ENCODE measurements at regions not wholly inside any gene's neighbourhood (a gene's known extent, or its start where the extent isn't known, plus 50 kb on each side); places are given as distances from the start of the nearest gene placed in this dataset.

DNA sequence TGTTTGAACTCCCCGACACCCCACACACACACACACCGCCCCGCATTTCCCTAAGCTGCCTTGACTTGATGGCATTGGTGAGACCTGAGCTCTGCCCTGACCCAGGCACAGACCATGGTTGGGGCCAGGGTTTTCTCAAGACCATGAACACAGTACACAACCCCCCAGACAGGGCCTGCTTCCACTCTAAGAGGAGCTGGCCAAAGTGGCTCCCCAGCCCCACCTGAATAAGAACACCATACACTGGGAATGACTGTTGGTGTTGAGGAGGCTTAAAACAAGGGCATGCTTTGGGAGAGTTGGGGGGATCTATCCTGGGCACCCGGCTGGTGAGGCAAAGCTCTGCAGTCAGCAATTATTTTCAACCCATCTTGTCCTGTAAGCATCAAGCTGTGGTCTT lies 77.6 kb upstream of the SYT6 start (continued):
- TF ChIP-seq, protein P1, sequence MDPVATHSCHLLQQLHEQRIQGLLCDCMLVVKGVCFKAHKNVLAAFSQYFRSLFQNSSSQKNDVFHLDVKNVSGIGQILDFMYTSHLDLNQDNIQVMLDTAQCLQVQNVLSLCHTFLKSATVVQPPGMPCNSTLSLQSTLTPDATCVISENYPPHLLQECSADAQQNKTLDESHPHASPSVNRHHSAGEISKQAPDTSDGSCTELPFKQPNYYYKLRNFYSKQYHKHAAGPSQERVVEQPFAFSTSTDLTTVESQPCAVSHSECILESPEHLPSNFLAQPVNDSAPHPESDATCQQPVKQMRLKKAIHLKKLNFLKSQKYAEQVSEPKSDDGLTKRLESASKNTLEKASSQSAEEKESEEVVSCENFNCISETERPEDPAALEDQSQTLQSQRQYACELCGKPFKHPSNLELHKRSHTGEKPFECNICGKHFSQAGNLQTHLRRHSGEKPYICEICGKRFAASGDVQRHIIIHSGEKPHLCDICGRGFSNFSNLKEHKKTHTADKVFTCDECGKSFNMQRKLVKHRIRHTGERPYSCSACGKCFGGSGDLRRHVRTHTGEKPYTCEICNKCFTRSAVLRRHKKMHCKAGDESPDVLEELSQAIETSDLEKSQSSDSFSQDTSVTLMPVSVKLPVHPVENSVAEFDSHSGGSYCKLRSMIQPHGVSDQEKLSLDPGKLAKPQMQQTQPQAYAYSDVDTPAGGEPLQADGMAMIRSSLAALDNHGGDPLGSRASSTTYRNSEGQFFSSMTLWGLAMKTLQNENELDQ (tag by site-specific recombination; IDR thresholded peaks at IDR 0.05; ENCODE audit: low read depth), result no peak
- TF ChIP-seq ZNF623 (tag by site-specific recombination; IDR thresholded peaks at IDR 0.05), result no peak

DNA sequence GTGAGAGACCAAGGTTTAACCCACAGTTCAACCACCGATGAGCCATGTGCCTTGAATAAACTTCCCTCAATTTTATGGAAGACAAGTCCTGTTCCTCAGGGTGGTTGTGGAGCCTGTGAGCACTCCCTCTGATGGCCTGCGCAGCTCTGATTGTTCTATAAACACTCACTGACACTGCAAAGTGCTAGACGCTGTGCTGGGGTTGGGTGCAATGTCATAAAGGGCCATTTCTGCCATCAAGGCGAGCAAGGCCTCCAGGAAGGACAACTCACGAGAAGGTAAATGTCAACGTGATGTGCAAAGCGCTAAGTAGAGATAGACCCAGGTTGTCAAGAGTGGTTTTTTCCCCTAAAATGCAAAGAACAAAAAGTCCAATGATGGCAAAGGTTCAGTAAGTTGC lies 75.7 kb upstream of the SYT6 start:
- ChIA-PET POLR2A (no interaction called here), CTCF (interaction anchor here (0.6 kb wide), 2 partner anchors 16 to 135 kb away, joined by 3 read pairs; no protein-coding TSS in a partner anchor)
- H3K9me3 ChIP-seq (ENCODE audit: control insufficient read depth, insufficient read depth, low read depth, low read length), result no peaks in the 10 kb centered on the region
- no peaks in the 10 kb centered on the region for H3K4me1 ChIP-seq (ENCODE audit: control insufficient read depth, insufficient read depth, low read length)
- no peak overlapping the region for H3K27ac ChIP-seq (ENCODE audit: extremely low read depth, low read depth, low read length)
- TF ChIP-seq ZNF677 (tag by site-specific recombination; IDR thresholded peaks at IDR 0.05), result no peak
- H3K36me3 ChIP-seq (ENCODE audit: control insufficient read depth in 2 of 2, insufficient read depth in 1 of 2, low read length in 2 of 2), result no peaks in the 10 kb centered on the region
- no peak overlapping the region for H3K4me3 ChIP-seq (ENCODE audit: low read depth, low read length)

DNA sequence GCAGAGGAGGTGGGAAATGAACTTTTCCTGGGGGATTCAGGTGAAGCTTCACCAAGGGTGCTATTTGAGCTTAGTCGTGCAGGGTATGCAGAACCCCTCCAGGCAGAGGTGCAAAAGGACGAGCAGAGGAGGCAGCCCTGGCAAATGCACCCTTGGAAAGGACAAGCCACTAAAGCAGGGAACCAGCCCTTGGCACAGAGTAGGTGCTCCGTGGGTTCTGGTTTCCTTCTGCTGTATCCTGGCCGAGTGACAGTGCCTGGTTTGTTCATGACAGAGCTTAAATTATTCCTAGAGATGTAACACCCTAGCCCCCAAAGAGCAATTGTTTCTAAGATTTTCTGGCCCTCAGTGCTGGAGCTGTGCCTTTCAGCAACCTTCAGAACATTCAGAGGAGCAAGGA lies 73.4 kb upstream of the SYT6 start:
- H3K9me3 ChIP-seq (ENCODE audit: control insufficient read depth, insufficient read depth, low read depth, low read length), result no peaks in the 10 kb centered on the region
- H3K27ac ChIP-seq (ENCODE audit: extremely low read depth, low read depth, low read length), result no peak overlapping the region
- POLR2A ChIA-PET, result no interaction called here
- no peak for TF ChIP-seq ZNF596 (tag by site-specific recombination; IDR thresholded peaks at IDR 0.05)
- no peak for TF ChIP-seq ZNF776 (tag by site-specific recombination; IDR thresholded peaks at IDR 0.05; ENCODE audit: borderline replicate concordance)
- TF ChIP-seq ZNF555 (tag by site-specific recombination; conservative IDR thresholded peaks at IDR 0.05), result no peak
- TF ChIP-seq ZIC2 (tag by site-specific recombination; IDR thresholded peaks at IDR 0.05), result no peak
- TF ChIP-seq ZNF341 (tag by site-specific recombination; IDR thresholded peaks at IDR 0.05; ENCODE audit: low read depth), result no peak
- no peak for TF ChIP-seq ZNF221 (tag by site-specific recombination; IDR thresholded peaks at IDR 0.05; ENCODE audit: borderline replicate concordance)
- no peak for TF ChIP-seq ZNF768 (tag by site-specific recombination; IDR thresholded peaks at IDR 0.05)
- TF ChIP-seq ZFP3 (tag by site-specific recombination; IDR thresholded peaks at IDR 0.05; ENCODE audit: low read depth), result no peak
- TF ChIP-seq ZNF48 (tag by site-specific recombination; IDR thresholded peaks at IDR 0.05), result no peak
- no peak for TF ChIP-seq ZNF792 (tag by site-specific recombination; IDR thresholded peaks at IDR 0.05)
- TF ChIP-seq ZNF324 (tag by site-specific recombination; IDR thresholded peaks at IDR 0.05), result no peak
- TF ChIP-seq, protein P2, sequence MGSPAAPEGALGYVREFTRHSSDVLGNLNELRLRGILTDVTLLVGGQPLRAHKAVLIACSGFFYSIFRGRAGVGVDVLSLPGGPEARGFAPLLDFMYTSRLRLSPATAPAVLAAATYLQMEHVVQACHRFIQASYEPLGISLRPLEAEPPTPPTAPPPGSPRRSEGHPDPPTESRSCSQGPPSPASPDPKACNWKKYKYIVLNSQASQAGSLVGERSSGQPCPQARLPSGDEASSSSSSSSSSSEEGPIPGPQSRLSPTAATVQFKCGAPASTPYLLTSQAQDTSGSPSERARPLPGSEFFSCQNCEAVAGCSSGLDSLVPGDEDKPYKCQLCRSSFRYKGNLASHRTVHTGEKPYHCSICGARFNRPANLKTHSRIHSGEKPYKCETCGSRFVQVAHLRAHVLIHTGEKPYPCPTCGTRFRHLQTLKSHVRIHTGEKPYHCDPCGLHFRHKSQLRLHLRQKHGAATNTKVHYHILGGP (tag by site-specific recombination; IDR thresholded peaks at IDR 0.05), result no peak
- TF ChIP-seq ZNF138 (tag by site-specific recombination; IDR thresholded peaks at IDR 0.05; ENCODE audit: borderline replicate concordance), result no peak
- TF ChIP-seq, protein P3, sequence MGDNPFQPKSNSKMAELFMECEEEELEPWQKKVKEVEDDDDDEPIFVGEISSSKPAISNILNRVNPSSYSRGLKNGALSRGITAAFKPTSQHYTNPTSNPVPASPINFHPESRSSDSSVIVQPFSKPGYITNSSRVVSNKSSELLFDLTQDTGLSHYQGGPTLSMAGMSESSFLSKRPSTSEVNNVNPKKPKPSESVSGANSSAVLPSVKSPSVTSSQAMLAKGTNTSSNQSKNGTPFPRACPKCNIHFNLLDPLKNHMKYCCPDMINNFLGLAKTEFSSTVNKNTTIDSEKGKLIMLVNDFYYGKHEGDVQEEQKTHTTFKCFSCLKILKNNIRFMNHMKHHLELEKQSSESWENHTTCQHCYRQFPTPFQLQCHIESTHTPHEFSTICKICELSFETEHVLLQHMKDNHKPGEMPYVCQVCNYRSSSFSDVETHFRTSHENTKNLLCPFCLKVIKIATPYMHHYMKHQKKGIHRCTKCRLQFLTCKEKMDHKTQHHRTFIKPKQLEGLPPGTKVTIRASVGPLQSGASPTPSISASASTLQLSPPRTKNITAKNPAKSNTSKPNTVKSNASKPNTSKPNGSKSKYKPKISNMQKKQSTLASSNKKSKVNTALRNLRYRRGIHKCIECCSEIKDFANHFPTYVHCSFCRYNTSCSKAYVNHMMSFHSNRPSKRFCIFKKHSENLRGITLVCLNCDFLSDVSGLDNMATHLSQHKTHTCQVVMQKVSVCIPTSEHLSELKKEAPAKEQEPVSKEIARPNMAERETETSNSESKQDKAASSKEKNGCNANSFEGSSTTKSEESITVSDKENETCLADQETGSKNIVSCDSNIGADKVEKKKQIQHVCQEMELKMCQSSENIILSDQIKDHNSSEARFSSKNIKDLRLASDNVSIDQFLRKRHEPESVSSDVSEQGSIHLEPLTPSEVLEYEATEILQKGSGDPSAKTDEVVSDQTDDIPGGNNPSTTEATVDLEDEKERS (tag by site-specific recombination; IDR thresholded peaks at IDR 0.05), result no peak
- TF ChIP-seq ZNF169 (tag by site-specific recombination; IDR thresholded peaks at IDR 0.05), result no peak
- TF ChIP-seq GLI4 (tag by site-specific recombination; IDR thresholded peaks at IDR 0.05), result no peak
- no peak for TF ChIP-seq ZNF248 (tag by site-specific recombination; IDR thresholded peaks at IDR 0.05)
- TF ChIP-seq ZFP41 (tag by site-specific recombination; IDR thresholded peaks at IDR 0.05; ENCODE audit: borderline replicate concordance), result no peak
- H3K36me3 ChIP-seq (ENCODE audit: control insufficient read depth in 2 of 2, insufficient read depth in 1 of 2, low read length in 2 of 2), result no peaks in the 10 kb centered on the region
- H3K4me3 ChIP-seq (ENCODE audit: low read depth, low read length), result no peak overlapping the region
- CTCF ChIA-PET, result no interaction called here
- no peaks in the 10 kb centered on the region for H3K4me1 ChIP-seq (ENCODE audit: control insufficient read depth, insufficient read depth, low read length)

All from HEK293 (cell line).